Spleen (tissue), 7 donors: ENCODE measurements at regions not wholly inside any gene's neighbourhood (a gene's known extent, or its start where the extent isn't known, plus 50 kb on each side); places are given as distances from the start of the nearest gene placed in this dataset.

Experiments used
- CTCF ChIP-seq, 11 experiments: fragments of 200-600 bp in 7 of 11; fragments of 450-650 bp in 4 of 11; sonication (generic) in 4 of 11; IDR thresholded peaks in 8 of 11; conservative IDR thresholded peaks in 3 of 11; 1 replicate in 7 of 11; 2 replicates in 4 of 11; pipeline versions ENCODE4 v1.4.0 to v1.8.0; 2016 to 2021; ENCODE audit warnings: antibody characterized with exemption in 11 of 11, inconsistent platforms in 4 of 11, mild to moderate bottlenecking in 1 of 11
- POLR2A ChIP-seq, 3 donors: fragments of 450-650 bp; IDR thresholded peaks; one replicate each; pipeline ENCODE4 v1.5.1; 2017; ENCODE audit warnings: antibody characterized with exemption in 3 of 3, mild to moderate bottlenecking in 1 of 3
- donor health status: DM: no; HTN: no; CAD: no; lungs with moderate emphysema.
- donor health status: DM: no; HTN: no; CAD: no.
- donor health status: DM: no; HTN: no; CAD: no.

- TF ChIP-seq POLR2A (IDR thresholded peaks at IDR 0.05) (no peak), CTCF (IDR thresholded peaks at IDR 0.05 in 8 of 11, conservative IDR thresholded peaks at IDR 0.05 in 3 of 11) (no peak)
Observed at GRCh38 chr16:66308096-66308495, 58.4 kb upstream of the CDH5 start.
